SW480 (cell line): ENCODE measurements at regions not wholly inside any gene's neighbourhood (a gene's known extent, or its start where the extent isn't known, plus 50 kb on each side); places are given as distances from the start of the nearest gene placed in this dataset.

Experiments
- DNase-seq: peaks from one replicate; pipeline ENCODE4 v3.0.0-alpha.2; 2016; ENCODE audit warnings: low spot score

DNA sequence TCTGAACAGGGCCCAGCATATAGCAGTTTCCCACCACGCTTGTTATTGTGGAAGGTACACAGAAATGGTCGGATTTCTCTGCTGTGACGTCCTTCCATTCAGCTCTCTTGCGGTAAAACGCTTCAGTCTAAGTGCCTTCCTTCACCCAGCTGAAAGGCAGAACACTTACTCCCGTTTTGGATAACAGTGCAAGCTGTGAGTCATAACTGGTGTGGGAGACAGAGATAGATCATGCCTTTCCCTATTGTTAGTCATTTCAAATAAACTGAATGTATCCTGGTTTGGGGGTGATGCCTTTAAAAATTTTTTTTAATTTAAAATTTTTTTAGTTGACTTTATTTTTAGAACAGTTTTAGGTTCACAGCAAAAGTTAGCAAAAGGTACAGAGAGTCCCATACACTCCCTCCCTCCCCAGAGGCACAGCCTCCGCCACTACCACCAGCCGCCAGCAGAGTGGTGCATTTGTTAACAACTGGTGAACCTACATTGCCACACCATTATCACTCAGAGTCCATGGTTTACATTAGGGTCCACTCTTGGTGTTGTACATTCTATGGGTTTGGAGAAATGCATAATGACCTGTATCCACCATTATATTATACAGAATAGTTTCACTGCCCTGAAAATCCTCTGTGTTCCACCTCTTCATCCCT lies 94.9 kb upstream of the NSMCE3 start:
- no peak for DNase-seq

DNA sequence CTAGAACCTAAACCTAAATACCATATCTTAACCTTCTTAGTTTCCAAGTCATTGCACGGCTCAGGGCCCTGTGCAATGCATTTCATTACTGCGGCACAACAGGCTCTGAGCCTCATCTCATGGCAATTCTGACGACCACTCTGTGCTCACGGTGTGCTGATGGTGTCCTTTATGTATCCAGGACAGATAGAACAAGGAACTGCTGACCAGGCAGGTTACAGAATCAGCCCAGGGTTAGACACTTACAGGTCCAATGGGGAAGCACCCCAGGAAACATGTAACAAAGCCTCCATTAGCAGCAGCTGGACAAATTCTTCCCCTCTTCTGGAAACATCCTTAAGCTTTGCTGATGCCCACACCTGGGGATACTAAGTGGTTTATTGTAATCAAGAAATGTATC lies 91.9 kb upstream of the NSMCE3 start:
- no peak for DNase-seq

DNA sequence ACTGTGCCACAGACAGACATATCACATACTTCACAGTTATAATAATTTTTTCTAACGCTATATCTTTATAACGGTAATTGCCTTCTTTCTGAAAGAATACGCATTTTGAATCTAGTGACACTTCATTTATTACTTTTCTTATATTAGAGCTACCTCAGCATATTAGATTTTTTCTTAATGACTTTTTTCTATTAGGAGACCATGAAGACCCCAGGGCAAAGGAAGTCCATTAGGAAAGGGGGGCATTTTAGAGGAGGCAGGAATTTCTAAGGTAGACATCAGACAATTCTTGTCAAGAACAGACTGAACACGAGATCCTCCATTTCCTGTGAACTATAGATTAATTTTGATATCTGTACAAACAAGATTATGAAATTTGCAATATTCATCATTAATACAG lies 90.5 kb upstream of the NSMCE3 start:
- no peak for DNase-seq

DNA sequence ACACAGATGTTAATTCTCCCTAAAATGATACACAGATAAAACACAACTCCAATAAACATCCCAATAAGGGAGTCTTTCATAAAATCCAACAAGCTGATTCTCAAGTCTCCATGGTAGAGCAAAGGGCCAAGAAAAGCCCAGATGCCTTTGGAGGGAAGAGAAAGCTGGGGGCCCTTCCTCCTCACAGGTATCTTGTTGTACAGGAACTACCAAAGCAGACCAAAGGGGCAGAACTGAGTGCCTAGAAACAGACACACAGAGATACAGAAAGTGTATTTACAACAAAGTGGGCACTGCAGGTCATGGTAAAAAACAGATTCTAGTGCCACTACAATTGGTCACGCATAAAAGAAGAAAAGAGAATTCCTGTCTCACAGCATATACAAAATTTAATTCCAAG lies 87.2 kb upstream of the NSMCE3 start:
- no peak for DNase-seq

DNA sequence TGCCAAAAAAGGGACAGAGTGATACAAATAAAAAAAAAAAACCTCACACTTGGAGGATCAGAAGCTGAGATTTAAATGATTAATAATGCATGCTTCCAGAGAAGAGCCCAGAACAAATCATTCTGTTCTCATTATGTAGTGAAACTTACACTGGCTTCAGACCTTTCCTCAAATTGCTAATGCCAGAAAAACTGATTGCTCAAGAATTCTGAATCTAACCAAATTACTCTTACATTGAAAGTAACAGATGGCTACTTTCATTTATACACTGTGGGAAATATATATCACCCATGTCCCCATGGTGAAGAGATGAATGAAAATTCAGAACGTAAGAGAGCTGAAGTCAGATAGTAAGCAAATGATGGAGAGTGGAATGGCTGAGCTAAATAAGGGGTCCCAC lies 85.9 kb upstream of the NSMCE3 start:
- no peak for DNase-seq

DNA sequence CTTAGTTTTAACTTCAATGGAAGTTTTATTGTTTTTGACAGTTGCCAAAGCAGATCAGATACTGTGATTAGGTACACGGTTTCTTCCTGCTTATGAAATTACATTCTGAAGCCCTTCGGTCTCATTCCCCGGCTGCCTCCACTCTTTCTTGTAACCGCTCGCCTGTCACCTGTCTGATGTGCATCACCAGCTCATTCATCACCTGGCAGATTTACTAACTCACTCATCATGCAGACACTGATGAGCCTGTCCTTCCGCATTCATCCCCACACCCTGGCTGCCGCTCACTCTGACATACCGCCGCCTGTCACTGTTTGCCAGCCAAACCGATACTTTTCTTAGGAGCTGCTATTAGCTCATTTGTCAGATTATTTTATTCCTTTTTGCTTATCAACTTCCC lies 82.8 kb upstream of the NSMCE3 start:
- no peak for DNase-seq

DNA sequence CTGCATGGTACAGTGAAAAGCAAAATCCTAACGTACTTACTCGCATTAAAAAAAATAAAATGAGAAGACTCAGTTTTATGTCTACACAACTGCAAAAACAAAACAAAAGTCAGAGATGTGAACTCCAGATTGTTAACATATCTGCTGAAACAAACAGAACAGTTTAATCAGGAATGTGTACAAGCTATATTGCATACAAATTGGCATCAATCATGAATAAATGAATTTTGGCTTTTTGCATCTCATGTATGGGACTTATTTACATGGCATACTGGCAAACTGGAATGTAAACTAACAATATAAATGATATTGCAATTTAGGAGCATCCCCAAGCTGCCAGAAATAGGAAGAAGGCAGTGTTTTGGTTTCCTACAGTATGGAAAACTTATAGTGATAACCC lies 79.6 kb upstream of the NSMCE3 start:
- no peak for DNase-seq

DNA sequence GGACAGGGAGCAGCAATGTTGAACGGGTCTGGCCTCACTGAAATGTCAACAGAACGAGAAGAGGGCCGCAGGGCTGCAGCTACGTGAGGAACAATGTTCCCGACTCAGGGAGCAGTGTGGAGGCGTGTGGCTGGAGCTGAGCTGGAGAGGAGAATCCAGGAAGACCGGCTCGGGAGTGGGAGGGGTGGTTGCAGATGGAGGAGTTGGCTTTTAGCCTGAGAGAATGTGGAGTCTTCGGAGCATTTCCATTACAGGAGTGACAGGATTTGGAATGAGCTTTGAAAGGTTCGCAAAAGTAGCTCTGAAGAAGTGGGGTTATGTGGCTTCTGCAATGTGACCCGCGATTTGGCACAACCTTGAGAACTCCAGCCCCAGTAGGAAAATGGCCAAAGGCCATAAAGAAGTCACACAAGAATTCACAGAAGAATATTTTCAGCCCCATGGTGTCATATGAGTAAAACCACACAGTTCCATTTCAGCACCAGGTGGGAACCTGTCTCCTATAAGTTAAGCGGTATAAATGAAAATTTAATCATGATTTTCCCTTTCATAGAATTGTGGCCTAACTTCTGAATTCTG lies 78.8 kb upstream of the NSMCE3 start:
- DNase-seq: no peak

DNA sequence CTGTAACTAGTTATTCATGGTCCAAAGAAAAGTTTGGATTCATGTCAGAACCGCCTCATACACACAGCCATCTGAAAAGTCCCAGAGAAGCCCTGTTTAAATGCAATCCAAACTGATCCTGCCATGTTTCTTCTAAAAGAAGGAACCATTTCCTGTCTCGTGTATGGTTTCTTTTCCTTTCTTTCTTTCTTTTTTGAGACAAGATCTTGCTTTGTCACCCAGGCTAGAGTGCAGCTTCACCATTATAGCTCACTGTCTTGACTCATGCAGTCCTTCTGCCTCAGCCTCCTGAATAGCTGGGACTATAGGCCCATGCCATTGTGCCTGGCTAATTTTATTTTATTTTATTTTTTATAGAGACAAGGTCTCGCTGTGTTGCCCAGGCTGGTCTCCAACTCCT lies 77.4 kb upstream of the NSMCE3 start:
- DNase-seq: no peak

DNA sequence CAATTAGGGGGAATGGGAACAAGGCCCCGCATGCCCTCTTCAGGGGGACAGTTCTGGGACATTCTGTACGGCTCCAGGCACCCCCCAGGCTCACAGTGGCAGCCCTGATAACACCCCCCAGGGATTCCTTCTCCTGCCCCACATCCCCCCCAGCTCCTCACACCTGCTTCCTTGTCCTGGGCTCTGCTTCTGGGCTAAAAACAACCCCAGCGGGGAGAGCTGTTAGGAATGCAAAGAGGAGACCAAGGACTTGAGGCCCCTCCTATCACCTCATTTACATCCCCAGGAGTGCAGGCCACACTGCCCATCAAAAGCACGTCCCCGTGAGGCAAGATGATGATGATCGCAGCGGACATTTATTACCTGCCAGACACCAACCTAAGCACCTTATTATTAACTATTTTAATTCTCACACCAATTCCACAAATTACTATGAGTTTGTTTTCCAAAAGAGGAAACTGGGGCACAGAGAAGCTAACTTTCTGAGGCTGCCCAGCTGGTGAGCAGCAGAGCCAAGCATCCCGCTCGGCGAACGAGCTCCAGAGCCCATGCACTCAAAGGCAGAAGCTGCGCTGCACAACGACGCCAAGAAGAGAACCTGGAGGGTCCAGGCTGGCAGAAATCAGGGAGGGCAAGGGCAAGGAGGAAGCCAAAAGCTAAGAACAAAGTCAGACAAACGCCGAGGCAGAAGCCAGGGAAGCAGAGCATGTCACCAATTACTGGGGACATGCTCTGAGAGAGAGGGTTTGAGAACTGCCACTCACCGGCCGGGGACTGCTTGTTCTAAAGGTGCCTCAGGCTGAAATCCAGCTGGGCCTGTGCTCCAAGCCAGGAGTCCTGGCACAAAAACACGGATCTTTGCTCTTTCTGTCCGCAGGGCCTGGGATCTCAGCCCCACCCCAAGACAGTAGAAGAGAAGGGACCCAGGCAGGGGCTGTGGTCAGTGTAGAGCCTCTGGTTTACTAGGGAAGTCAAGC lies 76.2 kb upstream of the NSMCE3 start:
- DNase-seq: no peak

DNA sequence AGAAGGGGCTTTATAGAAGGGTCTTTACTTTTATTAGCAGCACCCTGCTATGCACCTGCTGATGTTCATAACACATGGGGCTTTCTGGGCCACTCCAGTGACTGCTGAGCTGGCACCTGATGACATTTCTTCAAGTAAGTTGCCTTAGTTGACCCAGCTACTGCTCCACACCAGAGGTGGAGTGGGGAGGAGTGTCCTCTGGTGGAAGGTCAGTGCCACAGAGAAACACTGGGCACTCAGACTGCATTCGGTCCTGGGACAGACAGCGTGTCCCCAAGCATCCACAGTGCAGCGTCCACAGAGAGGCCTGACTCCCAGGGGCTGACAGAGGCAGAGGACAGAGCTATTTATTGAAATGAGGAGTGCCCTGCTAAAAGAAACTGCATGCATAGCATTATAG lies 74.9 kb upstream of the NSMCE3 start:
- no peak for DNase-seq

DNA sequence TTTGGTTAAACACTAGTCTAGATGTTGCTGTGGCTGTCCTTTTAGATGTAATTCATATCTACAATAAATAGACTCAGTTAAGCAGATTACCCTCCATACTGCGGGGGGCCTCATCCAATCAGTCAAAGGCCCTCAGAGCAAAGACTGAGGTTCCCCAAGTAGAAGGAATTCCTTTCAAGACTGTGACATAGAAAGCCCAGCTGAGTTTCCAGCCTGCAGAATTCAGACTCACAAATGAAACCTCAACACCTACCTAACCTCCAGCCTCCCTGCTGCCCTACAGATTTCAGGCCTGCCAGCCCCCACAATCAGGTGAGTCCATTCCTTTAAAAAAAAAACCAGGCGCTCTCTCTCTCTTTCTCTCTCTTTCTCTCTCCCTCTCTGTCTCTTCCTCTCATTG lies 73.6 kb upstream of the NSMCE3 start:
- no peak for DNase-seq

DNA sequence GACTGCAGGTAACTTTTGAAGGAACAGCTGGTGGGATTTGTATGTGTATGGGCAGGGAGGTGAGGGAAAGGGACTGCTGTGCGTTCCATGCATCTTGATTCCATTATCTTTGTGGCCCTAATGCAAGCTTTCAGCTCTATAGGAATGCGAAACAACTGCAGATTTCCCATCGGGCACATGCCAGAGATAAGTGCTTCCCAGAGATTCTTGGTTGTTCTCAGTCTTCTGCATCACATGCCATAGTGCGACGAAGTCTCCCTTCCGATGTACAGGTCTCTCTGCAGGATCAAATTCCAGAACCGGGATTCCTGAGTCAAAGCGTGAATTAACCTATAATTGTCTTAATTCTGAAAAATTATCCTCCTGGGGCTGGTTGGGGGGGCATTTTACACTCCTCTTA lies 72.6 kb upstream of the NSMCE3 start:
- no peak for DNase-seq

DNA sequence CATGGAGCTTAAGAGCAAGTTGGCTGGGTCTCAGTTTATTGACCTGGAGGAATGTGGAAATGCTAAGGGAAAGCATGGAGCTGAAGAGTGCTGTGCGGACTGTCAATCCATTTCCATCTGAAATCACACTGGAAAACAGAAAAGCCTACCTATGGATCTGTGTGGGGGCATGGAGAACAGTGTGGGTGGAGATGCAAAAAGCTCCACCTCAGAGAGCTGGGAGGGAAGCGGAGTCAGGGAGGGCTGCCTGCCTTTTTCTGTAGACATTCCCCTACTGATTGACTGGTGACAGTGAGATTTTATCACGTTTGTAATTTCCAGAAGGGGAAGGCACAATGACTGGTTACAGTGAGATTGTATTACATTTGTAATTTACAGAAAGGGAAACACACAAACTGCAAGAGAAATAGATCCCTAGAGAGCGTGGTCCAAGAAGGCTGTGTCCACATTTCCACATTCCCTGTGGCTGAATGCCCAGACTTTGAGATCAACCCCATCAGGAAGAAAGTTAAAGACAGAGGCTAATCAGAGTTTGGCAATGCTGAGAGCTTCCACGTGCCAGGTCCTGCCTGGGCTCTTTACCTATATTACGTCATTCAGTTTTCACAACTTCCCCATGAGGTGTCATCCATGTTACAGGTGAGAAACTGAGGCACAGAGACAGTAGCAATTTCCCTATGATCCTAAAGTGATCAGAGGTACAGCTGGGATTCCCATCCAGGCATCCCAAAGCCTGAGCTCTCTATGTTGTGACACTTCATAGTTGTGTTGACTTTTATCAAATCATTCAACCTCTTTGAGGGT lies 67.7 kb upstream of the NSMCE3 start:
- DNase-seq: no peak

DNA sequence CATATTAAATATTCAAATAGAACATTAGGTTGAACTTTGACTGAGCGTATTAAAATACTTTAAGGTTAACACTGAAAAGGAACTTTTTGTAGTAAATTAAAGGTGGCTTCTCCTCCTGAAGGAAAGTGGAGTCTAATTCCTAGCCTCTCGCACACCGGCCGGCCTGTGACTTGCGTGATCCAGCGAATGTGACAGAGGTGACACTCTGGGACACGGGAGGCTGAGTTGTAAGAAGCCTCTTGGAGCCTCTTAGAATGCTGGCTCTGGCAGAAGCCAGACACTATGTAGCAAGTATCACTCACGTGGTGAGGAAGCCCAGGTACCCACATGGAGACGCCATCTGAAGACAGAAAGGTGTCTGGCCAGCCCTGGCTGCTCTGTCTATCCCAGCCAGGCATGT lies 64.9 kb upstream of the NSMCE3 start:
- DNase-seq: no peak

DNA sequence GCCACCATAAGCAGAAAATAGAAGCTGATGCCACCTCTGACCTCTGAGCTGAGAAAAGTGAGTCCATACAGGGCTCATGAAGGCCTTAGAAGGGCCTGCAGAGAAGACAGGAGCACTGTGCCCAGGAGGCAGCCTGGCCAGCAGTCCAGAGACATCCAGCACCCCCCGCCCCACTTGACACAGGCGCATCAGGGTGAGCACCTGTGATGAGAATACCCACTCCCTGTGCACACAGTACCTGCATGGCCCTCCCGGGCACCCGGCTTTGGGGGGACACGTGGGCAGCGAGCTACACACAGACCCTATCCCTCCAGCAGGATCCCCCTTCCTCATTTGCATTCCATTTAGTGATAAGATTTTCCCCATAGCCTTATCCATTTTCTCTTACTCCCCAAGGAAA lies 63.6 kb upstream of the NSMCE3 start:
- DNase-seq: no peak

DNA sequence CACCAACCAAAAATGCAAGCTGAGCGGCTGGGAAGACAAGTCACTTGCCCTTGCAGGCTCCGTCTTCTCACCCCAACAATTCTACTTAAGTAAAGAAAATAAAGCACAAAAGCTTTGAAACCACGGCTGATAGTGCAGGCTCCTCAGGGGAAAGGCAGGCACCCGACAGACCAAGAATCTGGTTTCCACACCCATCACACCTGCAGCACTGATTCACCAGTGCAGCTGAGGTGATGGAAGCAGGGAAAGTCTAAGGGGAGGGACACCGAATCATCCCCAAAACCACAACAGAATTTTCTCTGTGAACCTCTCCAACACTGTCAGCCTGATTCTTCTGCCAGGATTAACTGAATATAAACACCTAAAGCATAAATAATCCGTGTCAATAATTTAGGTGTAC lies 62.0 kb upstream of the NSMCE3 start:
- no peak for DNase-seq

DNA sequence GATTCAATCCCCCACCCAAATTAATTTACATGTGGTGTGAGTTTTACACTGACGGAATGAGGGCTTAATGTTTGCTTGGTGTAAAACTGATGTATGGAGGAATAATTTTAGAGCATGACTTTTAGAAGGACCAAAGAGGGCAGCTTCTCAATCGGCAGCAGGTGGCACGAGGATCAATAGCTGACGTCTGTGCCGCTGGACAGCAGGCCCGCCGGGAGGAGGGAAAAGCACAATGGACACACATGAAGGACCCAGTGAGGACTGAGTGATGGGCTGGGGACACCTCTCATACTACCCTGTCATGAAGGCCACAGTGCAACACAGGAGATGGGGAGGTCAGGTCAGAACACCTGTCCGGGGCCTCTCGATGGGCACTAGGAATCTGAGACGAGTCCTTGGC lies 61.4 kb upstream of the NSMCE3 start:
- no peak for DNase-seq

DNA sequence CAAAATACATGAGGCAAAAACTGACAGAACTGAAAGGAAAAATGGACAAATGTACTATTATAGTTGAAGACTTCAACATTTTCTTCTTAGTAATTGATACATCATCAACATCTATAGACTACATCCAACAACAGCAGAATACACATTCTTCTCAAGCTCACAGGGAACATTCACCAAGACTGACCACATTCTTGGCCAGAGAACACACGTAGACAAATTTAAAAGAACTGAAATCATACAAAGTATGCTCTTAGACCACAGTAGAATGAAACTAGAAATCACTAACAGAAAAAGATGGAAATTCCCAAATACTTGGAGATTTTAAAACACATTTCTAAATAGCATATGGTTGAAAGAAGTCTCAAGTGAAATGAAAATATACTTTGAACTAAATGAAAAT lies 55.1 kb upstream of the NSMCE3 start:
- no peak for DNase-seq

DNA sequence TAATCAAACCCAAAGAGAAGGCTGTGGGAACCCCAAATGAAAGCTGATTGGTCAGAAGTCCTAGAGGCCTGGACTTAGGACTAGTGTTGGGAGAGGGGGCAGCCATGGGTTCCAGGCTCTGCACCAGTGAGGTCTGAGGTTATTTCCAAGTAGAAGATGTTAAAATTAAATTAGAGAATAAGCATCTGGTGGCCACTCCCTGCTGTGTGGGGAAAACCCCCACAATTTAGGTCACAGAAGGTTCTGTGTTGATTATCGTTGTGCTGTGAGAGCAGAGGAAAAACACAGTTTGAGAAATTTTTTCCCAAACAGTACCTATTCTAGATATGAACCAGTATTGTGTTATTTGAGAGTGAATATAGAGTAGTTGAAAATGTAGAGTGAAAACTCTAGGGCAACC lies 53.9 kb upstream of the NSMCE3 start:
- no peak for DNase-seq

DNA sequence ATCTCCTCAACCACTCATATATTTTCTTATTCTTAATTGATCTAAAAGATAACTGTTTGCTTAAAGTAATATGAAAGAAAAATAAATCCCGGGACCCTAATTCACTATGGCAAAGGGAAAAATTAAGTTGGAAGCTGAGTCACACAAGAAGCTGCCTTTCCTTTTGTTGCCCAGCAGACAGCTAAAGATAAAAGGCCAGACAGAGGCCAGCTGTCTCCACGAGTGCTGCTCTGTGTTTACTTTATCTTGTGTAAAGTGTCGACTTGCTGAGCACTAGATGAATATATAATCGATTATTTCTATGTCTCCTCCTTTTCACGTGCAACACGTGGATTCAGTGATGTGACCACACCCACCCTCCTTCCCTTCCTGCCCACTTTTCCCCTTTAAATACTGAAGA lies 52.8 kb upstream of the NSMCE3 start:
- DNase-seq: no peak

DNA sequence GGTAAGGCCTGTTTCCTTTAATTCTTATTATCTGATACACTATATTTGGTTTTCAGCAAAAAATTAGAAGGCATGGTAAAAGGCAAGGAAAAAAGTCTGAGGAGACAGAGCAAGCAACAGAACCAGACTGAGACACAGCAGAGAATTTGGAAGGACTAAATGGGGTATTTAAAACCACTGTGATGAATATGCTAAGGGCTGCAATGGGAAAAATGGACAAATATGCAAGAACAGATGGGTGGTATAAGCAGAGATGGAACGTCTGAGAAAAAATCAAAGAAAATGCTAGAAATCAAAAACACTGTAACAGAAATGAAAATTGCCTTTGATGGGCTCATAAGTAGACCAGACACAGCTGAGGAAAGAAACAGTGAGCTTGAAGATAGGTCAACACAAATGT lies 50.8 kb upstream of the NSMCE3 start:
- DNase-seq: no peak

DNA sequence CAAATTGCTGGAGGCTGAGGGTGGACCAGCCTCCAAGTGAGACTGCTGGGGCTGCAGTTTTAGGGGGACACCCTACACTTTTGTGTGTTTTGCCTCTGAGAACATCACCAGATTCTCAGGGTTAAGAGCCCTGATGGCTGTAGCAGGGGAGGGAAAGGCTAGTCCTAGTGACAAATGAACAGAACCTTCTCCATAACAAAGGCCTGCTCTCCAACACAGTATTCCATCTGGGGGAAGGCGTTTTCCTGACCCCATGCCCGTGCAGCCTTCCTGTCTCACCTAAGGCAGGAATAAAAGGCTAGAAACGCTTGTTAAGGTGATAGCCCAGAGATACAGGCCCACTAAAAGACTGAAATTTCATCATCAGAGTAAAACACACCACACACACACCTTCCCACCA lies 50.2 kb upstream of the NSMCE3 start:
- DNase-seq: no peak
